Ishikawa (cell line): ENCODE measurements at regions not wholly inside any gene's neighbourhood (a gene's known extent, or its start where the extent isn't known, plus 50 kb on each side); places are given as distances from the start of the nearest gene placed in this dataset.

Experiments used
- CEBPB ChIP-seq: IDR thresholded peaks from 2 replicates; pipeline ENCODE4 v1.6.1; 2012
- CREB1 ChIP-seq: IDR thresholded peaks from 2 replicates; pipeline ENCODE4 v1.6.1; 2012; ENCODE audit warnings: low read depth
- EGR1 ChIP-seq: IDR thresholded peaks from 2 replicates; pipeline ENCODE4 v1.6.1; 2012
- EP300 ChIP-seq: IDR thresholded peaks from 2 replicates; pipeline ENCODE4 v1.6.1; 2012; ENCODE audit warnings: borderline replicate concordance
- FOXM1 ChIP-seq: IDR thresholded peaks from 2 replicates; pipeline ENCODE4 v1.6.1; 2012; ENCODE audit warnings: low read depth, borderline replicate concordance
- NFIC ChIP-seq: IDR thresholded peaks from 2 replicates; pipeline ENCODE4 v1.6.1; 2012
- RAD21 ChIP-seq: IDR thresholded peaks from 2 replicates; pipeline ENCODE4 v1.6.1; 2012; ENCODE audit warnings: low read depth
- TAF1 ChIP-seq: IDR thresholded peaks from 2 replicates; pipeline ENCODE4 v1.6.1; 2012; ENCODE audit warnings: low read depth, mild to moderate bottlenecking
- TCF12 ChIP-seq: IDR thresholded peaks from 2 replicates; pipeline ENCODE4 v1.6.1; 2012; ENCODE audit warnings: low read depth
- TEAD4 ChIP-seq: IDR thresholded peaks from 2 replicates; pipeline ENCODE4 v1.6.1; 2012
- YY1 ChIP-seq: IDR thresholded peaks from 2 replicates; pipeline ENCODE4 v1.6.1; 2012; ENCODE audit warnings: low read depth
- ZBTB7A ChIP-seq: IDR thresholded peaks from 2 replicates; pipeline ENCODE4 v1.6.1; 2012; ENCODE audit warnings: low read depth
- TF ChIP-seq, protein P1 (sequence below): IDR thresholded peaks from 2 replicates; pipeline ENCODE4 v1.6.1; 2012
- TF ChIP-seq, protein P2 (sequence below): IDR thresholded peaks from 2 replicates; pipeline ENCODE4 v1.6.1; 2012; ENCODE audit warnings: low read depth, mild to moderate bottlenecking
- TF ChIP-seq, protein P3 (sequence below): IDR thresholded peaks from 2 replicates; pipeline ENCODE4 v1.6.1; 2012

DNA sequence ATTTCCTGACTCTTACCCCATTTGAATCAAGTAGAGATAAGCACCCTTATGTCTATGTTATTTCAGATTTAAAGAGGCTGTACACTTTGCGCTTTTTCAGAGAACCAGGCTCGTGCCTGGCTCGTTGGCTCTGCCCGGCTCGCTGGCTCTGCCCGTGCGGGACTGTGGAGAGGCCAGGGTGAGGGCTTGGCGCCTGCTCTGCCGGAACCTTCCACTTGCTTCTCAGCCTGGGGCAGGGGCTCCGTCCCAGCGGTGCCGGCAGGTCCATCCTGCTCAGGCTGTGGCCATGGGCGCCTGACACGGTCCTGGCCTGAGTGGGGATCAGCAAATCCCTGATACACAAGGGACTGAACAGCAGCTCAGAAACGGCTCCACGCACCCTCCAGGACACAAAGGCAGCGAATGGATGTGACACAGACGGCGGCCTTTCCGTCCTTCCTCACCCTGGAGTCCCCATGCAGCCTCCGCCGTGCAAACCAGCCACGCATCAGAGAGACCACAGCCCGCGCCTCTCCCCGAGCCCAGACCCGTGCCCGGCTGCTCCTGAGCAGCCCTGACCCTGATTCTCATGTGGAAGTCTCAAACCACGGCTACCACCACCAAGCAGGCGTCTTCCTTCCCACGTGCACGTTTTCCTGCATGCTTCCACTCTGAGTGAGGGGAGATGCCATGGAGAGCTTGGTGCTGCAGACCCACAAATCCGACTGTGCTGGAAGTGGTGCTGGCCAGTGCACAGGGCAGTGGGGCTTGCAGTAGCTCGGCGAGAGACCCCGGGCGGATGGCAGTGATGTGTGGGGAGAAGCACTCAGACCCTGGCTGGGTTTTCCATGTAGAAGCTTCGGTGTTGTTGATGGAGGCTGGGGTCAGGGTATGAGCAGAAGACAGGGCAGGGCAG is 233.9 kb downstream of the ERMARD start:
- TF ChIP-seq TCF12 (no peak), CEBPB (no peak), CREB1 (no peak), EP300 (no peak), YY1 (no peak), ZBTB7A (no peak), TEAD4 (no peak)
- TF ChIP-seq, protein P1, sequence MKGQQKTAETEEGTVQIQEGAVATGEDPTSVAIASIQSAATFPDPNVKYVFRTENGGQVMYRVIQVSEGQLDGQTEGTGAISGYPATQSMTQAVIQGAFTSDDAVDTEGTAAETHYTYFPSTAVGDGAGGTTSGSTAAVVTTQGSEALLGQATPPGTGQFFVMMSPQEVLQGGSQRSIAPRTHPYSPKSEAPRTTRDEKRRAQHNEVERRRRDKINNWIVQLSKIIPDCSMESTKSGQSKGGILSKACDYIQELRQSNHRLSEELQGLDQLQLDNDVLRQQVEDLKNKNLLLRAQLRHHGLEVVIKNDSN, result no peak

DNA sequence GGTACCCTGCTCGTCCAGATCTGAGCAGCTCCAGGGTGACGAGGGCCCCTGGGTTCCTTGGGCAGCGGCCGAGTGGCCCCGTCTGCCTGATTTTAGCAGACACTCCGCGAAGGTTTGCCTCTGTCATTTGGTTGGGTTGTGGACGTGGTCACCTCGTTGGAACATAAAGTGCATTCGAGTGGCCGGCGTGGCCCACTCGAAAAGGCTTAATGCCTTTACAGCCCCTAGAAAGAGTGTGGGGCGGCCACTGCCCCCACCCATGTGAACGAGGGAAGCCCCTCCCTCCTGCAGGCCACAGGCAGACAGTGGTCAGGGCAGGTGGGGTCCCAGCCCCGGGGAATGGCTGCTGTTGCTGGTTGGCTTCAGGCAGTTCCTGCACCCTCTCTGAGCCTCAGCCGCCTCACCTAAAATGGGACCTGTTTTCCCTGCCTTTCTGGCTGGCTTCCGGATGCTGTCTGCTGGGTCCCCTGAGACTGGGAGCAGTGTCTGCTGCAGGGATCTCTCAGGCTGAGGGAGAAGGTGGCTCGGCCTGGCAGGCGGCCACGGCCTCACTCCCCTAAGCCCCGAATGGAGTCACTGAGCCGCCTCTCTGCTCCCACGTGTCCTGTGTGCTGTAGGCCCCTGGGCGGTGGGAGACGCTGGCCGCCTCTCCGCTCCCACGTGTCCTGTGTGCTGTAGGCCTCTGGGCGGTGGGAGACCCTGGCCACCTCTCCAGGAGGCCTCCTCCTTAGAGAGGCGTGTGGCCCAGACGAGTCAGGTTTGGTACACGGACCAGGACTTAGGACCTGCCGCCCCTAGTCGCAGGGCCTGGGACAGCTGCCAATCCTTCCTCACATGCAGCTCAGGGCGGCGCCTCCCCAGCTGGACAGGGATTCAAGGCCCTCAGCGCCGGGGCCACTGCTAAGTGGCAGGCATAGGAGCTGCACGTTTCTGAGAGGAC is 233.0 kb downstream of the ERMARD start:
- TF ChIP-seq YY1 (no peak), RAD21 (no peak), ZBTB7A (no peak), EP300 (no peak), TEAD4 (no peak), TAF1 (no peak), FOXM1 (no peak), EGR1 (no peak), CREB1 (no peak), CEBPB (no peak)
- TF ChIP-seq, protein P2, sequence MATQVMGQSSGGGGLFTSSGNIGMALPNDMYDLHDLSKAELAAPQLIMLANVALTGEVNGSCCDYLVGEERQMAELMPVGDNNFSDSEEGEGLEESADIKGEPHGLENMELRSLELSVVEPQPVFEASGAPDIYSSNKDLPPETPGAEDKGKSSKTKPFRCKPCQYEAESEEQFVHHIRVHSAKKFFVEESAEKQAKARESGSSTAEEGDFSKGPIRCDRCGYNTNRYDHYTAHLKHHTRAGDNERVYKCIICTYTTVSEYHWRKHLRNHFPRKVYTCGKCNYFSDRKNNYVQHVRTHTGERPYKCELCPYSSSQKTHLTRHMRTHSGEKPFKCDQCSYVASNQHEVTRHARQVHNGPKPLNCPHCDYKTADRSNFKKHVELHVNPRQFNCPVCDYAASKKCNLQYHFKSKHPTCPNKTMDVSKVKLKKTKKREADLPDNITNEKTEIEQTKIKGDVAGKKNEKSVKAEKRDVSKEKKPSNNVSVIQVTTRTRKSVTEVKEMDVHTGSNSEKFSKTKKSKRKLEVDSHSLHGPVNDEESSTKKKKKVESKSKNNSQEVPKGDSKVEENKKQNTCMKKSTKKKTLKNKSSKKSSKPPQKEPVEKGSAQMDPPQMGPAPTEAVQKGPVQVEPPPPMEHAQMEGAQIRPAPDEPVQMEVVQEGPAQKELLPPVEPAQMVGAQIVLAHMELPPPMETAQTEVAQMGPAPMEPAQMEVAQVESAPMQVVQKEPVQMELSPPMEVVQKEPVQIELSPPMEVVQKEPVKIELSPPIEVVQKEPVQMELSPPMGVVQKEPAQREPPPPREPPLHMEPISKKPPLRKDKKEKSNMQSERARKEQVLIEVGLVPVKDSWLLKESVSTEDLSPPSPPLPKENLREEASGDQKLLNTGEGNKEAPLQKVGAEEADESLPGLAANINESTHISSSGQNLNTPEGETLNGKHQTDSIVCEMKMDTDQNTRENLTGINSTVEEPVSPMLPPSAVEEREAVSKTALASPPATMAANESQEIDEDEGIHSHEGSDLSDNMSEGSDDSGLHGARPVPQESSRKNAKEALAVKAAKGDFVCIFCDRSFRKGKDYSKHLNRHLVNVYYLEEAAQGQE, result no peak
- TF ChIP-seq, protein P1, result no peak

DNA sequence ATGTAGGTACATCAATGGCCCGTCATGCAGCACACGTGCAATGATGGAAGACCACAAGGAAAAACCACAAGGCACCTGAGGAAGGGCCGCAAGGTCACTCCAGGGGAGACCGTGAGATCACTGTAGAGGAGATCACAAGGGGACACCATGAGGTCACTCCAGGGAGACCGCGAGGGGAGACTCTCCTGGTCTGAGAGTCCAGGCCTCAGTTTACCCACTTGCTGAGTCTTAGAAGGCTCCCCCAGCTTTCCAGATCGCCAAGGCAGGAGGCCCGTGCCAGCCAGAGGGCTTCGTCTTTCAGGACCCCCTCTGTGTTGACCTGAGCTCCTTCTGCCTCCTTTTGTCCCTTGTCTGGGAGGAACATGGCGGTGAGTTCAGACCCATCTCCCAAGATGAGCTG is 232.2 kb downstream of the ERMARD start:
- no peak for TF ChIP-seq RAD21
- no peak for TF ChIP-seq TCF12
- TF ChIP-seq TEAD4, result no peak
- no peak for TF ChIP-seq CREB1
- TF ChIP-seq, protein P2, result no peak
- TF ChIP-seq ZBTB7A, result no peak
- TF ChIP-seq NFIC, result no peak
- no peak for TF ChIP-seq EP300
- TF ChIP-seq, protein P1, result no peak
- TF ChIP-seq FOXM1, result no peak
- TF ChIP-seq TAF1, result no peak
- TF ChIP-seq CEBPB, result no peak
- TF ChIP-seq, protein P3, sequence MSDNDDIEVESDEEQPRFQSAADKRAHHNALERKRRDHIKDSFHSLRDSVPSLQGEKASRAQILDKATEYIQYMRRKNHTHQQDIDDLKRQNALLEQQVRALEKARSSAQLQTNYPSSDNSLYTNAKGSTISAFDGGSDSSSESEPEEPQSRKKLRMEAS, result no peak
- no peak for TF ChIP-seq EGR1
- no peak for TF ChIP-seq YY1

DNA sequence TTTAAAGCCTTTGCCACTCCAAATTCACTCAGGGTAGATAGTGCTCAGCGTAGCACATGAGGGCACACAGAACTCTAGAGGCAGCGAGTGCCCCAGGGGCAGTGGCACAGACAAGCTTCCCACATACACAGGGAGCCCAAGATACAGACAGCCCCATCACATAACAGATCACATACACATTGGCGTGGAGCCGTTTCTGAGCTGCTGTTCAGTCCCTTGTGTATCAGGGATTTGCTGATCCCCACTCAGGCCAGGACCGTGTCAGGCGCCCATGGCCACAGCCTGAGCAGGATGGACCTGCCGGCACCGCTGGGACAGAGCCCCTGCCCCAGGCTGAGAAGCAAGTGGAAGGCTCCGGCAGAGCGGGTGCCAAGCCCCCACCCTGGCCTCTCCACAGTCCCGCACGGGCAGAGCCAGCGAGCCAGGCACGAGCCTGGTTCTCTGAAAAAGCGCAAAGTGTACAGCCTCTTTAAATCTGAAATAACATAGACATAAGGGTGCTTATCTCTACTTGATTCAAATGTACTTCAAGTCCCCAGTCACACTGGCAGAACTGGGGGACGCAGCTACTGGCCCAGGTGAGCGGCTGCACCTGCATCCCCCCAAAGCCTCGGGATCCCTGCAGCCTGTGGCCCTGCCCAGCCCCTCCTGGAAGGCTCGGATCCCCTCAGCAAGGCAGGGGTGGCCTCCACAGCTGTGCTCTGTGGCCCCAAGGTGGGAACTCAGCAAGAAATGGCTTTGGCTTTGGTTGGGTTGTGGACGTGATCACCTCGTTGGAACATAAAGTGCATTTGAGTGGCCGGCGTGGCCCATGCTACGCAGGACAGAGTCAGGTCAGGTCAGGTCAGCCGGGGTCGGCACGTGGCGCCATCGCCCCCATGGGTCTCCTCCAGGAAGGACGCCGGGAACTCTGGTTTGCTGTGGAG is 231.3 kb downstream of the ERMARD start:
- no peak for TF ChIP-seq EP300
- TF ChIP-seq, protein P3, result no peak
- no peak for TF ChIP-seq YY1
- TF ChIP-seq TCF12, result no peak
- TF ChIP-seq NFIC, result no peak
- no peak for TF ChIP-seq RAD21
- no peak for TF ChIP-seq ZBTB7A
- no peak for TF ChIP-seq EGR1
- TF ChIP-seq CEBPB, result no peak
- no peak for TF ChIP-seq TEAD4
- no peak for TF ChIP-seq TAF1
- no peak for TF ChIP-seq CREB1
- no peak for TF ChIP-seq FOXM1
- TF ChIP-seq, protein P2, result no peak
- TF ChIP-seq, protein P1, result no peak
